Activated T-cell treated with anti-CD3 and anti-CD28 coated beads for 4 hours (primary cell): ENCODE measurements at regions not wholly inside any gene's neighbourhood (a gene's known extent, or its start where the extent isn't known, plus 50 kb on each side); places are given as distances from the start of the nearest gene placed in this dataset.

Experiments used
- DNase-seq: peaks from one replicate; pipeline ENCODE4 v3.0.0-alpha.2; 2020

- no peak for DNase-seq
Observed at GRCh38 chr3:72591522-72592421, 256.5 kb downstream of the SHQ1 start.

GRCh38 chr3:72590732-72591221, 257.5 kb downstream of the SHQ1 start:
- no peak for DNase-seq

DNA sequence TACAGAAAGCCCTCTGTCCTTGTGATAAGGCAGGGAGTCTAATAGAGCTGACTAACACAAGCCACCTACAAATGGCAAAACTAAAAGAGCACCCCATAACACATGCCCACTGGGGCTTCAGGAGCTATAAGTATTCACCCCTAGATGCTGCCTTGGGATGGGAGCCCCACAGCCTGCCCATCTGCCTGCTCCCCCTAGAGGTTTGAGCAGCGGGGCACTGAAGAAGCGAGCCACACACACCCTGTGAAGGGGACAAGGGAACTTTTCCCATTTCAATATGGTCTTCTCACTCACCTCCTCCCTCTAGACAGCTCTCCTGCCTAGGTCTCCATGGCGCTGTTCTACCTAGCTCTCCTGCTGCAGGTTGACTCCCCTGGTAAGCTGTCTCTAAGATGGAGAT, 261.0 kb downstream of the SHQ1 start:
- no peak for DNase-seq

DNA sequence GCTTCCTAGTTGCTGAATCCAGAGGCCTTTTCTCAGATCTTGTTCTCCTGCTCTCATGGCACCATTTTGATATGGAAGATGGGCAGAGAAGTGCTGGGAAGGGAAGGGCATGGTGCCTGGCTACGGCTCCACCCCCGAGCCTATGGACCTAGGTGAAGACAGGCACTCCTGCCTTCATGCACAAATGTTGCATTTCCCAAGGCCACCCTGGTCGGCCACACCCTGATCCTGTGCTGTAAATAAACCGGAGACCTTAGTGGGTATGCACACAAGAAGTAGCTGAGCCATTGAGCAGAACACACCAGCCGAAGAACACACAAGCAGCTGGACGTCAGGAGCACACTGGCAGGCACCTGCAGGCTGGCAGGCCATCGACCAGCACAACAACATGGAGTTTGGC, 261.6 kb downstream of the SHQ1 start:
- no peak for DNase-seq

- no peak for DNase-seq
Observed at GRCh38 chr3:72585966-72586365, 262.3 kb downstream of the SHQ1 start.

DNA sequence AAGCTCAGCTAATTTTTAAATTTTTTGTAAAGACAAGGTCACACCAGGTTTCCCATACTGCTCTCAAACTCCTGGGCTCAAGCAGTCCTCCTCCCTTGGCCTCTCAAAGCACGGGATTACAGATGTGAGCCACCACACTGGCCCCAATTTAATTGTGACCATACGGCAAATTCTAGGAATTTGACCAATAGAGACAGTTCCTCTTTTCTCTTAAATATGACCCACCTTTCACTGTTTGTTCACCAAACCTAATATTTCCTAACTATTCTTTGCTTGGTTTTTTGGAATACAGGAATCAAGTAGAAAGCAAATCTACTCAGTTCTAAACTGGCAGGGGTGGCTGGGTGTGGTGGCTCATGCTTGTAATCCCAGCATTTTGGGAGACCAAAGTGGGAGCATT, 264.0 kb downstream of the SHQ1 start:
- no peak for DNase-seq

DNA sequence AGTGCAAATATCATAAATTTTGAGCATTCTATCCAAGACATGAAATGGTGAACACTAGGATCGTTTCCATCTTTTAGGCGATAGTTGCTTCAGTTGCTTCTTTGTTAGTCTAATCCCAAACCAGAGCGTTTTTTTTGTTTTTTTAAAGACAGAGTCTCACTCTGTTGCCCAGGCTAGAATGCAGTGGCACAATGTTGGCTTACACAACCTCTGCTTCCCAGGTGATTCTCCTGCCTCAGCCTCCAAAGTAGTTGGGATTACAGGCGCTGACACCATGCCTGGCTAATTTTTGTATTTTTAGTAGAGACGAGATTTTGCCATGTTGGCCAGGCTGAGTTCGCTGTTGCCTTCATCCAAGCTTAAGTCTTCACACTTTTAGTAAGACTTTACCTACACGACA, 265.3 kb downstream of the SHQ1 start:
- no peak for DNase-seq

- no peak for DNase-seq
Observed at GRCh38 chr3:72582211-72582878, 265.9 kb downstream of the SHQ1 start.

DNA sequence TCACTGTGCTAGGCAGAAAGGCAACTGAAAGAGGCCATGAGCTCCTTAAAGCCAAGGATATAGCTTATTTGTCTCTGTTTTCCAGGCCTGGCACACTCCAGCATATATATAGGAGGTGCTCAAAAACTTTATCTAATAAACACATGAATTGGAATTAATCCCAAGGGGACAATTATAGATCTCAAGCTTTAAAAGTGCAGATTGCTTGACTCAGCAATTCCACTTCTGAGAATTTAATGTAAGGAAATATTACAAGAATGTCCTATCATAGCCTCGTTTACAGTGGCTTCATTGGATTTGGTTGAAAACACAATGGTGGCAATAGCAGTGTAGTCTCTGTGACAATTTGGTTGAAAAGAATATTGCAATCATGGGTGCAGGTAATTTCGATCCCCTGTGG, 267.3 kb downstream of the SHQ1 start:
- no peak for DNase-seq

DNA sequence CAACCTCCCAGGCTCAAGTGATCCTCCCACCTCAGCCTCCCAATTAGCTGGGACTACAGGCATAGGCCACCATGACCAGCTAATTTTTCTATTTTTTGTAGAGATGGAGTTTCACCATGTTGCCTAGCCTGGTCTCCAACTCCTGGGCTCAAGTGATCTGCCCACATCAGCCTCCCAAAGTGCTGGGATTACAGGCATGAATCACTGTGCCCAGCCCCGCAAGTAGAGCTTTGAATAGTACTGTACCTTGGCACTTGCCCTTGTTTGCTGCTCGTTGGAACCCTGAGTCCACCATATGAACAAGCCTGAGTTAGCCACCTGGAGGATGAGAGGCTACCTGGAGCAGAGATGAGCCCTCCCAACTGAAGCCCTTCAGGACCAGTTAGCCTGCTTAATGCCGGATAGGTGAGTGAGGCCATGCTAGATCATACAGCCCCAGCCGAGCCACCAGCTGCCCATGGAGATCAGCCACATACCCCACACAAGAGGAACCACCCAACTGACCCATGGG, 267.9 kb downstream of the SHQ1 start:
- DNase-seq: no peak

- no peak for DNase-seq
Observed at GRCh38 chr3:72579581-72580245, 268.5 kb downstream of the SHQ1 start.

GRCh38 chr3:72579191-72579580, 269.1 kb downstream of the SHQ1 start:
- DNase-seq: no peak

- DNase-seq: no peak
Observed at GRCh38 chr3:72577190-72577589, 271.1 kb downstream of the SHQ1 start.

GRCh38 chr3:72576563-72576962, 271.7 kb downstream of the SHQ1 start:
- DNase-seq: no peak

- DNase-seq: no peak
Observed at GRCh38 chr3:72574144-72574543, 274.1 kb downstream of the SHQ1 start.

DNA sequence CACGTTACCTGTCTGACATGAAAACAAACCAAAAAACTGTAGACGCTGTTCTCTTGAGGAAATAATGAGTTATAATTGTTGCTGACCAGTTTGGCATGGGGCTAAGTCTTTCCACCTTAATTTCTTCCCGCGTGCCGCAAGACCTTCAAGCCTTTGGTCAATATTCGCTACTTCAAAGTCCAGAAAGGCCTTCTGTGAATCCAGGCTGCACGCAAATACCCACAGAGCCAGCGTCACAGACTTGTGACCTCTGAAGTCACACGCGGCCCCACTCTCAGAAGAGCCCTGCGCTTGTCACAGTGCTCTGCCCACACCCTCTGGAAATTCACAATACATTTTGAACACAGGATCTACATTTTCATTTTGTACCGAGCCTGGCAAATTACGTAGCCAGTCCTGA, 275.2 kb downstream of the SHQ1 start:
- no peak for DNase-seq

DNA sequence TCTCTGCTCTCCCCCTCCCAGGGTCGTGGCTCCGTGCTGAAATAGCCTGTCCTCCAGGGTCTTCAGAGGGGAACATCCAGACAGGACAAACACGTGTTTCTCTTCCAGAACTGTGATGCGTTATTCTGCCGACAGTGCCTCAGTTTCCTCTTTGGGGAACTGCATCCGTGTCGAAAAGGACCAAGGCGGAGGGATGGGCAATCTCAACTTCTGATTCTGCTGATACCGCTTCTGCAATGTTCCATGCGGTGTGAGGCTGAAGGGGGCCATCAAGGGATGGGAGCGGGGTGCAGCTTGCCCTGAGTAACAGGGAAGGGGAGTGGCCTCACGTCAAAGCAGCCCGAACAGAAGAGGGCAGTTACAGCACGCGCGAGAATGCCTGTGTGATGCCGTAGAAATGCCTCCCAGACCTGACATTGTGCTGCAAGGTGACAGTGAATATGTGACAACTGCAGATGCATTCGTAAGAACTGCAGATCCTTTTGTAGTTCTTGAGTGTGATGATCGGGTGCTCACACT, 275.7 kb downstream of the SHQ1 start:
- no peak for DNase-seq

- no peak for DNase-seq
Observed at GRCh38 chr3:72571638-72572114, 276.6 kb downstream of the SHQ1 start.

- DNase-seq: no peak
Observed at GRCh38 chr3:72571052-72571451, 277.2 kb downstream of the SHQ1 start.

GRCh38 chr3:72569754-72570440, 278.3 kb downstream of the SHQ1 start:
- DNase-seq: no peak

DNA sequence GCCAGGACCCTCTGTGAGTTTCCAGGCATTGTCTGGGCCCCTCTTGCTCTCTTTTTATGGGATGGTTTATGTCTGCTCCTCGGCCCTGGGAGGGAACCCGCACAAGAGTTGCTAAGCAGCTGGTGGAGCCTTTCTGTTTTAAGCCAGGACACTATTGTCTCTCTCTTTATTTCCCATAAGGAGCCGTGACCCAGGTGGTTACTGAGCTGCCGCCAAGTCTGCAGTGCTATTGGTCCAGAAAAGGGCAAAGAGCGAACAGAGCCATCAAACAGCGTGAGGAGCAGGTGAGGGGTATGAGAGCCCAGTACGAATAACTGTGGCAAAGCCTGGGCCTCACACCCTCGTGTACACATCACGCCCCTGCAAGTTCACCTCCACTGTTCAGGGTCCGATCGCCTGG, 280.2 kb downstream of the SHQ1 start:
- no peak for DNase-seq

DNA sequence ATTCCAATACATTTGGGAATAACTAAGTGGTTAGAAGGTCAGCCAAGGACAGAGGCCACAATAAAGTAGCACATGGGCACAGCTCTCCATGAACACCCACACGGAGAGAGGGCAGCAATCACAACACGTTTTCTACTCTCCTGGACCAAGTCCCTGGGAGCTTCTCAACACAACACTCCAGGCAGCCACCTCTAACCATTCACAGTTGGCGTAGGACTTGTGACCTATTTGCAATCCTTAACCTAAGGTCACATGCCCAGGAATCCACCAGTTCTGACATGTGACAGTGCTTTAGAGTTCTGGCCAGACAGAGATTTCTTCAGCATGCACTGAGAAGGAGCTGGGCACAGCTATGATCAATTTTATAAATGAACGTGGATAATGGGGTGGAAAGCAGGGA, 280.8 kb downstream of the SHQ1 start:
- no peak for DNase-seq

- no peak for DNase-seq
Observed at GRCh38 chr3:72565593-72565992, 282.7 kb downstream of the SHQ1 start.
